Hepatocyte (in vitro differentiated cells): ENCODE measurements at regions not wholly inside any gene's neighbourhood (a gene's known extent, or its start where the extent isn't known, plus 50 kb on each side); places are given as distances from the start of the nearest gene placed in this dataset.
"Not testable (repeated sequence)": the region's sequence is repeated elsewhere in the genome, so short reads cannot be mapped to it uniquely, and the experiment has no call there.

ENCODE experiments used
- DNase-seq: peaks from one replicate; pipeline ENCODE4 v3.0.0-alpha.2; 2016; ENCODE audit warnings: low spot score
- H2AFZ ChIP-seq: fragments of 200-600 bp; sonication (generic); 2 replicates; pipeline ENCODE4 v1.6.0; 2016; ENCODE audit warnings: antibody characterized with exemption, mild to moderate bottlenecking
- H3K27ac ChIP-seq: fragments of 200-600 bp; sonication (generic); 2 replicates; pipeline ENCODE4 v1.5.1; 2016; ENCODE audit warnings: mild to moderate bottlenecking
- H3K27me3 ChIP-seq: fragments of 200-600 bp; sonication (generic); 2 replicates; pipeline ENCODE4 v1.6.1; 2016
- H3K36me3 ChIP-seq: fragments of 200-600 bp; sonication (generic); replicated peaks from 2 replicates; pipeline ENCODE4 v1.5.1; 2016; ENCODE audit warnings: low read depth; ENCODE audit not compliant: insufficient read depth
- H3K4me1 ChIP-seq: fragments of 200-600 bp; sonication (generic); 2 replicates; pipeline ENCODE4 v1.5.1; 2016; ENCODE audit warnings: mild to moderate bottlenecking, moderate library complexity; ENCODE audit not compliant: insufficient read depth
- H3K4me2 ChIP-seq: fragments of 200-600 bp; sonication (generic); 2 replicates; pipeline ENCODE4 v1.6.0; 2016
- H3K4me3 ChIP-seq: fragments of 200-600 bp; sonication (generic); 2 replicates; pipeline ENCODE4 v1.5.1; 2016; ENCODE audit warnings: mild to moderate bottlenecking
- H3K79me2 ChIP-seq: fragments of 200-600 bp; sonication (generic); 2 replicates; pipeline ENCODE4 v1.6.0; 2017; ENCODE audit warnings: mild to moderate bottlenecking
- H3K9me2 ChIP-seq: fragments of 200-600 bp; sonication (generic); replicated peaks from 2 replicates; pipeline ENCODE4 v1.6.0; 2017; ENCODE audit warnings: mild to moderate bottlenecking; ENCODE audit not compliant: insufficient read depth
- H3K9me3 ChIP-seq: fragments of 200-600 bp; sonication (generic); 2 replicates; pipeline ENCODE4 v1.5.1; 2016; ENCODE audit warnings: low read depth, mild to moderate bottlenecking
- H4K20me1 ChIP-seq: fragments of 200-600 bp; sonication (generic); 2 replicates; pipeline ENCODE4 v1.6.0; 2016; ENCODE audit warnings: mild to moderate bottlenecking; ENCODE audit not compliant: insufficient read depth, poor library complexity, severe bottlenecking
- CTCF ChIP-seq: fragments of 200-600 bp; sonication (generic); IDR thresholded peaks from 2 replicates; pipeline ENCODE4 v1.5.1; 2016; ENCODE audit warnings: antibody characterized with exemption, mild to moderate bottlenecking; ENCODE audit not compliant: poor library complexity
- EZH2 ChIP-seq: fragments of 200-600 bp; sonication (generic); IDR thresholded peaks from 2 replicates; pipeline ENCODE4 v1.6.1; 2016; ENCODE audit warnings: antibody characterized with exemption, mild to moderate bottlenecking, borderline replicate concordance
- EZH2phosphoT487 ChIP-seq: fragments of 200-600 bp; sonication (generic); IDR thresholded peaks from one replicate; pipeline ENCODE4 v1.6.1; 2018; ENCODE audit warnings: antibody characterized with exemption, mild to moderate bottlenecking, low read depth, moderate library complexity; ENCODE audit not compliant: unreplicated experiment, severe bottlenecking
- WGBS: methylation state at CpG from one replicate; pipeline ENCODE4 v1.1.6; 2016; ENCODE audit warnings: low lambda C conversion rate; ENCODE audit errors: missing lambda C conversion rate; 5-methylcytosine and 5-hydroxymethylcytosine counted together

- H4K20me1 ChIP-seq, result no peaks in the 10 kb centered on the region
- H3K27ac ChIP-seq, result no peak overlapping the region
- H3K79me2 ChIP-seq, result no peaks in the 10 kb centered on the region
- H3K4me1 ChIP-seq, result no peaks in the 10 kb centered on the region
- TF ChIP-seq EZH2phosphoT487 (no peak), CTCF (no peak)
- no peak for DNase-seq
- H2AFZ ChIP-seq, result no peak overlapping the region
- no peaks in the 10 kb centered on the region for H3K9me2 ChIP-seq
- no peaks in the 10 kb centered on the region for H3K27me3 ChIP-seq
- WGBS, result 68% methylated on average over 8 of the region's 8 CpGs
- H3K9me3 ChIP-seq, result no peaks in the 10 kb centered on the region
- H3K4me3 ChIP-seq, result no peak overlapping the region
- no peaks in the 10 kb centered on the region for H3K36me3 ChIP-seq
- no peak overlapping the region for H3K4me2 ChIP-seq
Observed at GRCh38 chr2:11079136-11079824, 76.0 kb upstream of the SLC66A3 start.

- Histone ChIP-seq H3K79me2 (no peaks in the 10 kb centered on the region), H2AFZ (no peak overlapping the region), H3K27me3 (no peaks in the 10 kb centered on the region), H3K4me3 (no peak overlapping the region), H3K9me3 (no peaks in the 10 kb centered on the region), H3K9me2 (no peaks in the 10 kb centered on the region), H4K20me1 (no peaks in the 10 kb centered on the region), H3K4me1 (no peaks in the 10 kb centered on the region), H3K27ac (no peak overlapping the region), H3K4me2 (no peak overlapping the region), H3K36me3 (no peaks in the 10 kb centered on the region)
- no peak for DNase-seq
- 91% methylated on average over 14 of the region's 20 CpGs for WGBS
- no peak for TF ChIP-seq EZH2
- TF ChIP-seq EZH2phosphoT487, result no peak
- TF ChIP-seq CTCF, result no peak
Observed at GRCh38 chr2:11080253-11081115, 74.8 kb upstream of the SLC66A3 start.

- no peaks in the 10 kb centered on the region for H3K79me2 ChIP-seq
- H3K9me3 ChIP-seq, result no peaks in the 10 kb centered on the region
- no peak overlapping the region for H3K4me3 ChIP-seq
- no peak overlapping the region for H2AFZ ChIP-seq
- H3K36me3 ChIP-seq, result no peaks in the 10 kb centered on the region
- H3K4me2 ChIP-seq, result no peak overlapping the region
- no peak overlapping the region for H3K27ac ChIP-seq
- TF ChIP-seq EZH2phosphoT487, result no peak
- TF ChIP-seq CTCF, result no peak
- no peak for TF ChIP-seq EZH2
- no peaks in the 10 kb centered on the region for H3K9me2 ChIP-seq
- no peak for DNase-seq
- no peaks in the 10 kb centered on the region for H4K20me1 ChIP-seq
- no peaks in the 10 kb centered on the region for H3K27me3 ChIP-seq
- 88% methylated on average over 6 of the region's 6 CpGs for WGBS
- no peaks in the 10 kb centered on the region for H3K4me1 ChIP-seq
Observed at GRCh38 chr2:11082880-11083279, 72.4 kb upstream of the SLC66A3 start.

GRCh38 chr2:11088821-11089220 is 66.4 kb upstream of the SLC66A3 start:
- not testable (repeated sequence) for H3K27me3 ChIP-seq, H3K27ac ChIP-seq, H4K20me1 ChIP-seq, H2AFZ ChIP-seq, H3K79me2 ChIP-seq, H3K36me3 ChIP-seq, H3K4me2 ChIP-seq, H3K4me3 ChIP-seq, H3K4me1 ChIP-seq, H3K9me3 ChIP-seq, DNase-seq, H3K9me2 ChIP-seq
- 92% methylated on average over 17 of the region's 17 CpGs for WGBS
